ENCODE measurements at regions not wholly inside any gene's neighbourhood (a gene's known extent, or its start where the extent isn't known, plus 50 kb on each side); places are given as distances from the start of the nearest gene placed in this dataset.
"Not testable (repeated sequence)": the region's sequence is repeated elsewhere in the genome, so short reads cannot be mapped to it uniquely, and the experiment has no call there.

GRCh38 chr12:105683836-105684235 lies 353.3 kb downstream of the C12orf75 start:
- TF ChIP-seq CTCF (conservative IDR thresholded peaks at IDR 0.05 in 1 of 2, IDR thresholded peaks at IDR 0.05 in 1 of 2; ENCODE audit: low read depth in 1 of 2, low read length in 2 of 2); EZH2 (IDR thresholded peaks at IDR 0.05; ENCODE audit: low read length, missing control alignments): not testable (repeated sequence)

Data from fibroblast of lung (primary cell).